ENCODE measurements at regions not wholly inside any gene's neighbourhood (a gene's known extent, or its start where the extent isn't known, plus 50 kb on each side); places are given as distances from the start of the nearest gene placed in this dataset.

DNA sequence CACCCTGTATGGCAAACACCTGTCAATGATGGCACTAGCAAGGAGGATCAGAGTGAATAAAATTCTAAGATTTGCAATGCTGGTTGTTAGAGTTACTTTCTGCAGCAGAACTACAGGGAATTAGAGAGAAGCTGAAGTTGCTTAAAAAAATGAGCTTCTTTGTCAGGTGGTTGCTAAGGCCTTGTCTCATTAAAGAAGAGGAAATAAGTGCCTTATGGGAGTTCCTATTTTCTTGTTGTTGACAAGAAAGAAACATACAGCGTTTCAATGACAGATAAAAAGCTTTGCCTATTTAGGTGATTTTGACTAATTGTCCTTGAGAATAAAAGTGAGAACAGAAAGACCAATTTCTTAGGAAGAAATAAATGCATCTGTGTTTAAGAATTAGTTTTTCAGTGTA is 106.0 kb upstream of the ARHGAP24 start:
- no peaks in the 10 kb centered on the region for H3K27me3 ChIP-seq
- H3K9ac ChIP-seq (ENCODE audit: low read depth in 2 of 2, low read length in 2 of 2), result no peak overlapping the region
- no peak for DNase-seq
- no peaks in the 10 kb centered on the region for H3K36me3 ChIP-seq
- no peak overlapping the region for H3K4me3 ChIP-seq
- intact Hi-C loops (cut with DNase I), result no loop called here
- H3K9me3 ChIP-seq, result no peaks in the 10 kb centered on the region
- TF ChIP-seq CTCF (IDR thresholded peaks at IDR 0.05), result no peak
- H3K4me1 ChIP-seq, result no peaks in the 10 kb centered on the region
- H3K27ac ChIP-seq, result no peak overlapping the region

- intact Hi-C loops (cut with DNase I), result loop anchor here (5.0 kb wide), 1 partner anchor 223 kb away; no protein-coding TSS in a partner anchor
Observed at GRCh38 chr4:85369703-85370380, 105.1 kb upstream of the ARHGAP24 start.

DNA sequence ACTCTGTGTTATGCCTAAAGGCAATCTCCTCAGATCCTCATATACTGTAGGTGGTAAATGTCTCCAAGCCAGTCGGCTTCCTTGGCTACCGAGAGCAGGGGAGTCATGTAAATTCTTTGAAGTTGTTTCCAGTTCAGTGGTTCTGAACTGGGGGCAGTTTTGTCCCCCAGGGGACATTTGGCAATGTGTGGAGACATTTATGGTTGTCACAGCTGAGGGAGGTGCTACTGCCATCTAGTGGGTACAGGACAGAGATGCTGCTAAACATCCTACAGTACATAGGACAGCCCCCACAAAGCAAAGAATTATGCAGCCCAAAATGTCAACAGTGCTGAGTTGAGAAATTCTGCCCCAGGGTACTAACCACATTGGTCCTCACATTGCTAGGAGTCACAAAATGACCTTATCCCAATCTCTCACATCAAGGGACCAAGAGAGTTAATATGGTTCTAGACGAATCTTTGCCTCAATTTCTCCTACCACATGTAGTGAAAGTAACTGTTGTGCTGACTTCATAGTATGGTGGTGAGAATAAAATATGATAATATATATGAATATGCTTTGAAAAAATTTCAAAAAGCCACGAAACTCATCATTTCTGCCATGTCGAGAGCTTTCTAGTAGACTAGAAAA is 104.4 kb upstream of the ARHGAP24 start:
- H3K9ac ChIP-seq (ENCODE audit: low read depth in 2 of 2, low read length in 2 of 2), result no peak overlapping the region
- no peak overlapping the region for H3K4me3 ChIP-seq
- intact Hi-C loops (cut with DNase I), result loop anchor here (5.0 kb wide), 1 partner anchor 223 kb away; no protein-coding TSS in a partner anchor
- H3K27me3 ChIP-seq, result no peaks in the 10 kb centered on the region
- H3K36me3 ChIP-seq, result no peaks in the 10 kb centered on the region
- peak; percentile 68 for TF ChIP-seq CTCF (IDR thresholded peaks at IDR 0.05)
- H3K9me3 ChIP-seq, result no peaks in the 10 kb centered on the region
- H3K4me1 ChIP-seq, result no peaks in the 10 kb centered on the region
- no peak overlapping the region for H3K27ac ChIP-seq
- DNase-seq, result peak; percentile 36

More at GRCh38 chr4:85369703-85370380, 105.1 kb upstream of the ARHGAP24 start:
- Histone ChIP-seq H3K27me3 (no peaks in the 10 kb centered on the region), H3K4me1 (no peaks in the 10 kb centered on the region), H3K36me3 (no peaks in the 10 kb centered on the region), H3K9me3 (no peaks in the 10 kb centered on the region), H3K27ac (no peak overlapping the region), H3K4me3 (no peak overlapping the region), H3K9ac (ENCODE audit: low read depth in 2 of 2, low read length in 2 of 2) (no peak overlapping the region)
- TF ChIP-seq CTCF (IDR thresholded peaks at IDR 0.05), result no peak
- DNase-seq, result no peak

DNA sequence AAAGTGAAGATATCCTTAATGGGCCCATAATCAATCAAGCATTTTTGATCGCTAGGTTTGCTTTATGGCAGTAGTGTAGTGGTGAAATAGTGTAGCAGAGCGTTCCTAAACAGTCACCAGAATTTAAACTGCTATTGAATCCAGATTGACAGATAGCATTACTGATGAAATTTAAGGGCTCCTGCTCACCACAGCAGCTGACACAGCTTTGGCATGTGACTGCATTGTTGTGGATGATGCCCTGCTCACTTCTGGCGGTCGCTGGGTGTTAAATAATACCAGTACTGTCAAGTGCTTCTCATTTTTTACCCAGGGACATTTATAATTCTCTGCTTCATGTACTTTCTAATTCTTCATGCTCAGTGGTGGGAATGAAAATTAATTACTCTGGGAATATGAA is 102.0 kb upstream of the ARHGAP24 start:
- no peaks in the 10 kb centered on the region for H3K4me1 ChIP-seq
- no peak overlapping the region for H3K27ac ChIP-seq
- H3K27me3 ChIP-seq, result no peaks in the 10 kb centered on the region
- TF ChIP-seq CTCF (IDR thresholded peaks at IDR 0.05), result no peak
- H3K9ac ChIP-seq (ENCODE audit: low read depth in 2 of 2, low read length in 2 of 2), result no peak overlapping the region
- no peak overlapping the region for H3K4me3 ChIP-seq
- intact Hi-C loops (cut with DNase I), result loop anchor here (5.0 kb wide), 1 partner anchor 226 kb away; no protein-coding TSS in a partner anchor
- no peaks in the 10 kb centered on the region for H3K36me3 ChIP-seq
- no peak for DNase-seq
- no peaks in the 10 kb centered on the region for H3K9me3 ChIP-seq

GRCh38 chr4:85376285-85376684 is 98.7 kb upstream of the ARHGAP24 start:
- intact Hi-C loops (cut with DNase I), result no loop called here
- no peak for TF ChIP-seq CTCF (IDR thresholded peaks at IDR 0.05)
- no peak overlapping the region for H3K4me3 ChIP-seq
- no peaks in the 10 kb centered on the region for H3K4me1 ChIP-seq
- no peak overlapping the region for H3K9ac ChIP-seq (ENCODE audit: low read depth in 2 of 2, low read length in 2 of 2)
- DNase-seq, result no peak
- H3K9me3 ChIP-seq, result no peaks in the 10 kb centered on the region
- no peak overlapping the region for H3K27ac ChIP-seq
- no peaks in the 10 kb centered on the region for H3K36me3 ChIP-seq
- no peaks in the 10 kb centered on the region for H3K27me3 ChIP-seq

Data from colonic mucosa (tissue), 4 donors.